Dedifferentiated amniotic fluid mesenchymal stem cell (primary cell): ENCODE measurements at regions not wholly inside any gene's neighbourhood (a gene's known extent, or its start where the extent isn't known, plus 50 kb on each side); places are given as distances from the start of the nearest gene placed in this dataset.
"Not testable (repeated sequence)": the region's sequence is repeated elsewhere in the genome, so short reads cannot be mapped to it uniquely, and the experiment has no call there.

Experiments used
- DNase-seq: peaks from one replicate; pipeline ENCODE4 v3.0.0-alpha.2; 2016; ENCODE audit errors: extremely low spot score

- no peak for DNase-seq
Observed at GRCh38 chr6:74197310-74197709, 501.3 kb downstream of the CD109 start.

GRCh38 chr6:74187811-74188210 lies 491.8 kb downstream of the CD109 start:
- no peak for DNase-seq

GRCh38 chr6:74182992-74183391 lies 487.0 kb downstream of the CD109 start:
- no peak for DNase-seq

- no peak for DNase-seq
Observed at GRCh38 chr6:74181471-74181870, 485.5 kb downstream of the CD109 start.

GRCh38 chr6:74177506-74177905 lies 481.5 kb downstream of the CD109 start:
- no peak for DNase-seq

- DNase-seq: not testable (repeated sequence)
Observed at GRCh38 chr6:74170550-74170949, 474.5 kb downstream of the CD109 start.

GRCh38 chr6:74170118-74170517 lies 474.1 kb downstream of the CD109 start:
- no peak for DNase-seq

GRCh38 chr6:74167976-74168375 lies 472.0 kb downstream of the CD109 start:
- DNase-seq: peak; percentile 17

GRCh38 chr6:74167511-74167910 lies 471.5 kb downstream of the CD109 start:
- no peak for DNase-seq

- DNase-seq: no peak
Observed at GRCh38 chr6:74166849-74167248, 470.8 kb downstream of the CD109 start.

GRCh38 chr6:74161380-74161779 lies 465.4 kb downstream of the CD109 start:
- no peak for DNase-seq

- DNase-seq: no peak
Observed at GRCh38 chr6:74152096-74152675, 456.2 kb downstream of the CD109 start.

GRCh38 chr6:74145931-74146330 lies 449.9 kb downstream of the CD109 start:
- no peak for DNase-seq

- DNase-seq: peak; percentile 88
Observed at GRCh38 chr6:74137911-74138310, 441.9 kb downstream of the CD109 start.

GRCh38 chr6:74134327-74134726 lies 438.3 kb downstream of the CD109 start:
- DNase-seq: no peak

- DNase-seq: no peak
Observed at GRCh38 chr6:74133073-74133472, 437.1 kb downstream of the CD109 start.

- DNase-seq: no peak
Observed at GRCh38 chr6:74130641-74131040, 434.6 kb downstream of the CD109 start.

GRCh38 chr6:74128536-74128935 lies 432.5 kb downstream of the CD109 start:
- DNase-seq: no peak

- DNase-seq: no peak
Observed at GRCh38 chr6:74117113-74117512, 421.1 kb downstream of the CD109 start.

GRCh38 chr6:74115674-74116073 lies 419.7 kb downstream of the CD109 start:
- DNase-seq: no peak

GRCh38 chr6:74114428-74114827 lies 418.4 kb downstream of the CD109 start:
- no peak for DNase-seq

GRCh38 chr6:74113901-74114300 lies 417.9 kb downstream of the CD109 start:
- DNase-seq: no peak

- DNase-seq: no peak
Observed at GRCh38 chr6:74103417-74103816, 407.4 kb downstream of the CD109 start.

- peak; percentile 21 for DNase-seq
Observed at GRCh38 chr6:74100719-74101287, 404.8 kb downstream of the CD109 start.
